MM.1S (cell line): ENCODE measurements at regions not wholly inside any gene's neighbourhood (a gene's known extent, or its start where the extent isn't known, plus 50 kb on each side); places are given as distances from the start of the nearest gene placed in this dataset.

Experiments used
- DNase-seq: peaks from one replicate; pipeline ENCODE4 v3.0.0-alpha.2; 2015
- H2AFZ ChIP-seq: fragments of 300-600 bp; sonication (generic); 2 replicates; pipeline ENCODE4 v1.6.0; 2016; ENCODE audit warnings: antibody characterized with exemption, low read length
- H3F3A ChIP-seq: fragments of 300-600 bp; sonication (generic); 2 replicates; pipeline ENCODE4 v1.6.1; 2016; ENCODE audit warnings: mild to moderate bottlenecking, antibody characterized with exemption, low read length, moderate library complexity, mixed read lengths; ENCODE audit not compliant: insufficient read depth
- H3K27ac ChIP-seq: fragments of 300-600 bp; sonication (generic); 2 replicates; pipeline ENCODE4 v1.5.1; 2016; ENCODE audit warnings: mild to moderate bottlenecking, low read length
- H3K27me3 ChIP-seq: fragments of 300-600 bp; sonication (generic); replicated peaks from 2 replicates; pipeline ENCODE4 v1.6.0; 2016; ENCODE audit warnings: low read length; ENCODE audit not compliant: insufficient read depth
- H3K36me3 ChIP-seq: fragments of 300-600 bp; sonication (generic); replicated peaks from 2 replicates; pipeline ENCODE4 v1.6.1; 2016; ENCODE audit warnings: mild to moderate bottlenecking, low read length, mixed read lengths; ENCODE audit not compliant: insufficient read depth
- H3K4me1 ChIP-seq: fragments of 300-600 bp; sonication (generic); 2 replicates; pipeline ENCODE4 v1.6.1; 2016; ENCODE audit warnings: low read length, mixed read lengths
- H3K4me2 ChIP-seq: fragments of 300-600 bp; sonication (generic); 2 replicates; pipeline ENCODE4 v1.6.0; 2016; ENCODE audit warnings: low read depth, low read length
- H3K4me3 ChIP-seq: fragments of 300-600 bp; sonication (generic); 2 replicates; pipeline ENCODE4 v1.5.1; 2016; ENCODE audit warnings: low read length, mixed read lengths
- H3K79me2 ChIP-seq: fragments of 300-600 bp; sonication (generic); 2 replicates; pipeline ENCODE4 v1.6.1; 2016; ENCODE audit warnings: mixed run types, low read length, mixed read lengths
- H3K9ac ChIP-seq: fragments of 300-600 bp; sonication (generic); 2 replicates; pipeline ENCODE4 v1.6.1; 2016; ENCODE audit warnings: low read length, mixed read lengths
- H3K9me2 ChIP-seq: fragments of 300-600 bp; sonication (generic); replicated peaks from 2 replicates; pipeline ENCODE4 v1.6.1; 2016; ENCODE audit warnings: mild to moderate bottlenecking, low read length, mixed read lengths; ENCODE audit not compliant: insufficient read depth
- H3K9me3 ChIP-seq: fragments of 300-600 bp; sonication (generic); replicated peaks from 2 replicates; pipeline ENCODE4 v1.6.1; 2016; ENCODE audit warnings: mild to moderate bottlenecking, low read length, mixed read lengths; ENCODE audit not compliant: insufficient read depth
- H4K20me1 ChIP-seq: fragments of 300-600 bp; sonication (generic); 2 replicates; pipeline ENCODE4 v1.6.1; 2016; ENCODE audit warnings: mild to moderate bottlenecking, low read length, moderate library complexity, mixed read lengths; ENCODE audit not compliant: insufficient read depth
- CTCF ChIP-seq: fragments of 300-600 bp; sonication (generic); IDR thresholded peaks from 2 replicates; pipeline ENCODE4 v1.5.1; 2016; ENCODE audit warnings: antibody characterized with exemption, low read length, mixed read lengths
- EZH2 ChIP-seq: fragments of 300-600 bp; sonication (generic); optimal IDR thresholded peaks from 2 replicates; pipeline ENCODE3; 2017; ENCODE audit warnings: low read depth, mild to moderate bottlenecking, antibody characterized with exemption, low read length, mixed read lengths
- EZH2phosphoT487 ChIP-seq: fragments of 300-600 bp; sonication (generic); IDR thresholded peaks from 2 replicates; pipeline ENCODE4 v1.6.1; 2018; ENCODE audit warnings: antibody characterized with exemption, low read length

DNA sequence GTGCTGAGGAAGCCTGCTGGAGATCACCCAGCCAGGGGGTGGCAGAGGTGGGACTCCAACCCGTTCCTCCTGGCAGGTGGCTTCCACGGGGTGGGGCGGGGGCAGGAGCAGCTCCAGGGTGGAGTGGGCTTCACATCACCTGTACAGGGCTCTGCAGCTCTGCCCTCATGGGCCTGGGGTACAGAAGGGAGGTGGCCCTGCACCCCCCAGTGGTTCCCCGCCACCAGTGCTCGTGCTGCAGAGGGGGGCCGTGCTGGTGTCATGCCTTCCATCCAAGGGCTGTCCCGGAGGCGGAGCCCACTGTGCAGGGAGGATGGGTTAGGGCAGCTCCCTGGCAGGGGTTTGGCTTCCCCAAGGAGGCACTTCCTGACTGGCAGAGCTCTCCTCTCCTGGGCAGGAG, 76.4 kb upstream of the SHISAL1 start:
- Histone ChIP-seq H3K36me3 (no peaks in the 10 kb centered on the region), H3K27ac (no peak overlapping the region), H3K9me2 (no peaks in the 10 kb centered on the region), H3K27me3 (peaks cover 97% of the 10 kb centered on the region), H3K79me2 (no peaks in the 10 kb centered on the region), H3K4me2 (no peak overlapping the region), H3F3A (no peaks in the 10 kb centered on the region), H2AFZ (no peak overlapping the region), H4K20me1 (0 out of 2 replicates have a peak, but pooled peaks cover 2% of the 10 kb centered on the region), H3K9ac (no peak overlapping the region), H3K9me3 (no peaks in the 10 kb centered on the region), H3K4me3 (no peak overlapping the region), H3K4me1 (no peaks in the 10 kb centered on the region)
- DNase-seq, result no peak
- TF ChIP-seq CTCF (no peak), EZH2 (no peak), EZH2phosphoT487 (no peak)

GRCh38 chr22:44387486-44387885, 74.7 kb upstream of the SHISAL1 start:
- H3K4me1 ChIP-seq, result no peaks in the 10 kb centered on the region
- no peaks in the 10 kb centered on the region for H3K9me3 ChIP-seq
- no peak overlapping the region for H3K27ac ChIP-seq
- H3K4me2 ChIP-seq, result no peak overlapping the region
- no peaks in the 10 kb centered on the region for H3K36me3 ChIP-seq
- no peak overlapping the region for H3K4me3 ChIP-seq
- H3K79me2 ChIP-seq, result no peaks in the 10 kb centered on the region
- no peak for TF ChIP-seq CTCF
- no peak for TF ChIP-seq EZH2phosphoT487
- TF ChIP-seq EZH2, result no peak
- no peak for DNase-seq
- H3K9me2 ChIP-seq, result no peaks in the 10 kb centered on the region
- peaks cover 97% of the 10 kb centered on the region for H3K27me3 ChIP-seq
- no peak overlapping the region for H3K9ac ChIP-seq
- no peak overlapping the region for H2AFZ ChIP-seq
- H3F3A ChIP-seq, result no peaks in the 10 kb centered on the region
- 0 out of 2 replicates have a peak, but pooled peaks cover 2% of the 10 kb centered on the region for H4K20me1 ChIP-seq

DNA sequence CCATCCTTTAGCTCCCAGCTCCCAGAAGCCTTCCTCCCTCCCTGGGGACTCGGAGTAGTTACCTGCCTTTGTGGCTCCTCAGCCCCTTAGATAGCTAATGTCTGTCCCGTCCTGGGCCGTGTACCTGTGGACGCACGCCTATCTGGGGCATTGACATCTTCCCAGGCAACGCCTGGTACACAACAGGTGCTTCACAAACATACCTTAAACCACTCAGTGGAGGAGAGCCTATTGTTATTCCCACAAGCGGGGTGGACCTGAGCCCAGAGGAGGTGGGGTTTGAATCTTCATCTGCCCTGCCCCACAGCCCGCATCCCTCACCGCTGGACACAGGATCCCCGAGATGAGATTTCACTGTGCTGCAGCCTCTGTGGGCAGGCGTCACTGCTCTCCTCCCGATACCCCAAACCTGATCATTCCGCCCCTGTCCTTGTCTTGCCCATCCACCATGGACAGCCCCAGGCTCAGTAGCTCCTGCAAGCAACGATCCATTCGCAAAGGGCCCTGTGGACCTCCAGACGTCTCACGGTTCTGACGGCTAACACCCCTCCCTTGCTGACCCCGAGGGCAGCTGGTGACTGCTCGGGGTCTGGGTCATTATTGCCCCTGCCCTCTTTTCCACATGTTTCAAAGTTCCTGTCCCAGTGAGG, 73.8 kb upstream of the SHISAL1 start:
- no peak for DNase-seq
- Histone ChIP-seq H3K27me3 (peaks cover 97% of the 10 kb centered on the region), H3K36me3 (no peaks in the 10 kb centered on the region), H4K20me1 (0 out of 2 replicates have a peak, but pooled peaks cover 2% of the 10 kb centered on the region), H2AFZ (no peak overlapping the region), H3K9ac (no peak overlapping the region), H3K79me2 (no peaks in the 10 kb centered on the region), H3K9me2 (no peaks in the 10 kb centered on the region), H3K27ac (no peak overlapping the region), H3K4me2 (no peak overlapping the region), H3F3A (no peaks in the 10 kb centered on the region), H3K9me3 (no peaks in the 10 kb centered on the region), H3K4me3 (no peak overlapping the region), H3K4me1 (no peaks in the 10 kb centered on the region)
- TF ChIP-seq CTCF, result no peak
- TF ChIP-seq EZH2phosphoT487, result no peak
- no peak for TF ChIP-seq EZH2
